ENCODE measurements at regions not wholly inside any gene's neighbourhood (a gene's known extent, or its start where the extent isn't known, plus 50 kb on each side); places are given as distances from the start of the nearest gene placed in this dataset.

DNA sequence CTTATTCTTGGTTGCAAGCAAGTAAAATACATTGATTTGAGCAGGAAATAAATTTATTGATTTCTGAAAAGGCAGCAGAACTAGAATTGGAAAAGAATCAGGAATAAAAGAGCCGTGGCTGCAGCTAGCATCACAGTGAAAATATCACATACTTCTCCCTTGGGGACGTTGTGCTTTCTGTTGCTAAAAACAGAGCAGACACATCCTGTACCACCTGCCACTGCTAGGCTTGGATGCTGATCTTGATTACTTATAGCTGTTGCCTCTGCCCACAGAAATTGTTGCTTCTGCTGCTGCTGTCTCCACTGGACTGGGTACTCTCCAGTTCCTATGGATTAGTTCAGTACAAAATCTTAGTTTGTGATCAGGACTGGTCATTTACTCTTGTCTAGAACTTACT lies 283.8 kb downstream of the C3orf38 start (continued):
- TF ChIP-seq, protein P1, sequence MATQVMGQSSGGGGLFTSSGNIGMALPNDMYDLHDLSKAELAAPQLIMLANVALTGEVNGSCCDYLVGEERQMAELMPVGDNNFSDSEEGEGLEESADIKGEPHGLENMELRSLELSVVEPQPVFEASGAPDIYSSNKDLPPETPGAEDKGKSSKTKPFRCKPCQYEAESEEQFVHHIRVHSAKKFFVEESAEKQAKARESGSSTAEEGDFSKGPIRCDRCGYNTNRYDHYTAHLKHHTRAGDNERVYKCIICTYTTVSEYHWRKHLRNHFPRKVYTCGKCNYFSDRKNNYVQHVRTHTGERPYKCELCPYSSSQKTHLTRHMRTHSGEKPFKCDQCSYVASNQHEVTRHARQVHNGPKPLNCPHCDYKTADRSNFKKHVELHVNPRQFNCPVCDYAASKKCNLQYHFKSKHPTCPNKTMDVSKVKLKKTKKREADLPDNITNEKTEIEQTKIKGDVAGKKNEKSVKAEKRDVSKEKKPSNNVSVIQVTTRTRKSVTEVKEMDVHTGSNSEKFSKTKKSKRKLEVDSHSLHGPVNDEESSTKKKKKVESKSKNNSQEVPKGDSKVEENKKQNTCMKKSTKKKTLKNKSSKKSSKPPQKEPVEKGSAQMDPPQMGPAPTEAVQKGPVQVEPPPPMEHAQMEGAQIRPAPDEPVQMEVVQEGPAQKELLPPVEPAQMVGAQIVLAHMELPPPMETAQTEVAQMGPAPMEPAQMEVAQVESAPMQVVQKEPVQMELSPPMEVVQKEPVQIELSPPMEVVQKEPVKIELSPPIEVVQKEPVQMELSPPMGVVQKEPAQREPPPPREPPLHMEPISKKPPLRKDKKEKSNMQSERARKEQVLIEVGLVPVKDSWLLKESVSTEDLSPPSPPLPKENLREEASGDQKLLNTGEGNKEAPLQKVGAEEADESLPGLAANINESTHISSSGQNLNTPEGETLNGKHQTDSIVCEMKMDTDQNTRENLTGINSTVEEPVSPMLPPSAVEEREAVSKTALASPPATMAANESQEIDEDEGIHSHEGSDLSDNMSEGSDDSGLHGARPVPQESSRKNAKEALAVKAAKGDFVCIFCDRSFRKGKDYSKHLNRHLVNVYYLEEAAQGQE (IDR thresholded peaks at IDR 0.05; ENCODE audit: unreplicated experiment), result no peak
- TF ChIP-seq STAT1 (IDR thresholded peaks at IDR 0.05; ENCODE audit: unreplicated experiment), result no peak
- TF ChIP-seq, protein P2, sequence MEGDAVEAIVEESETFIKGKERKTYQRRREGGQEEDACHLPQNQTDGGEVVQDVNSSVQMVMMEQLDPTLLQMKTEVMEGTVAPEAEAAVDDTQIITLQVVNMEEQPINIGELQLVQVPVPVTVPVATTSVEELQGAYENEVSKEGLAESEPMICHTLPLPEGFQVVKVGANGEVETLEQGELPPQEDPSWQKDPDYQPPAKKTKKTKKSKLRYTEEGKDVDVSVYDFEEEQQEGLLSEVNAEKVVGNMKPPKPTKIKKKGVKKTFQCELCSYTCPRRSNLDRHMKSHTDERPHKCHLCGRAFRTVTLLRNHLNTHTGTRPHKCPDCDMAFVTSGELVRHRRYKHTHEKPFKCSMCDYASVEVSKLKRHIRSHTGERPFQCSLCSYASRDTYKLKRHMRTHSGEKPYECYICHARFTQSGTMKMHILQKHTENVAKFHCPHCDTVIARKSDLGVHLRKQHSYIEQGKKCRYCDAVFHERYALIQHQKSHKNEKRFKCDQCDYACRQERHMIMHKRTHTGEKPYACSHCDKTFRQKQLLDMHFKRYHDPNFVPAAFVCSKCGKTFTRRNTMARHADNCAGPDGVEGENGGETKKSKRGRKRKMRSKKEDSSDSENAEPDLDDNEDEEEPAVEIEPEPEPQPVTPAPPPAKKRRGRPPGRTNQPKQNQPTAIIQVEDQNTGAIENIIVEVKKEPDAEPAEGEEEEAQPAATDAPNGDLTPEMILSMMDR (conservative IDR thresholded peaks at IDR 0.05; ENCODE audit: low read depth in 2 of 2), result no peak
- no peak for TF ChIP-seq ZNF331 (CRISPR knock-in tag; IDR thresholded peaks at IDR 0.05; ENCODE audit: low read depth)
- no peak for TF ChIP-seq JUNB (IDR thresholded peaks at IDR 0.05; ENCODE audit: unreplicated experiment)
- no peak for TF ChIP-seq ZNF114 (CRISPR knock-in tag; IDR thresholded peaks at IDR 0.05)

DNA sequence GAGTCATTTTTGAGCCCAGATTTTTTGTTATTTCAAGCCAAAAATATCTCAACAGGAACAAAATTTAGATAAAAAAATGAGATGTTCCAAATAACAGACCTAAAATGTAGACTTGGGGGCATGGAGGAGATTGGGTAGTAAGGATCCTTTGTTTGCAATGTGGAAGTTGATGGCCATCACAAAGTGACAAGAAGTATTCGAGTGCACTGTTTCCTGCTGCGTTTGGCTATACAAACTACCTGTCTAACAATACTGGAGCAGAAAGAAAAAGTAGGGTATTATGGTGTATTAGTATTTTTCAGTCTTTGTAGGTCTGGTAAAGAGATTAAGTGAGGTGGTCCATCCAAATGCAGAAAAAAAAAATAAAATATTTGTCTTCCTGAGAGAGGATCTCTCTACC lies 284.2 kb downstream of the C3orf38 start:
- H3K36me3 Mint-ChIP-seq (ENCODE audit: low read depth), result peaks cover under 1% of the 10 kb centered on the region; the same call in 1 of the 3 replicates
- Histone ChIP-seq H3K4me2 (no peak overlapping the region), H3K27me3 (ENCODE audit: insufficient read depth) (no peaks in the 10 kb centered on the region), H3K27ac (ENCODE audit: low read depth) (no peak overlapping the region), H3F3A (replicated peaks; ENCODE audit: low read depth) (no peaks in the 10 kb centered on the region), H3K79me2 (replicated peaks; ENCODE audit: insufficient read depth) (no peaks in the 10 kb centered on the region), H2AFZ (peak overlapping the region; percentile 29; the same call in 1 of the 2 replicates), H3K4me1 (ENCODE audit: insufficient read depth) (no peaks in the 10 kb centered on the region), H3K36me3 (ENCODE audit: insufficient read depth) (no peaks in the 10 kb centered on the region), H3K4me3 (no peak overlapping the region), H3K9me2 (ENCODE audit: insufficient read depth) (0 out of 2 replicates have a peak, but pooled peaks cover 5% of the 10 kb centered on the region), H4K20me1 (replicated peaks; ENCODE audit: insufficient read depth) (no peaks in the 10 kb centered on the region)
- H3K9me3 Mint-ChIP-seq, result peaks cover 3% of the 10 kb centered on the region; the same call in 1 of the 3 replicates
- H3K27ac Mint-ChIP-seq, result no peak overlapping the region
- TF ChIP-seq EZH2phosphoT487 (IDR thresholded peaks at IDR 0.05; ENCODE audit: unreplicated experiment), result no peak
- TF ChIP-seq, protein P3, sequence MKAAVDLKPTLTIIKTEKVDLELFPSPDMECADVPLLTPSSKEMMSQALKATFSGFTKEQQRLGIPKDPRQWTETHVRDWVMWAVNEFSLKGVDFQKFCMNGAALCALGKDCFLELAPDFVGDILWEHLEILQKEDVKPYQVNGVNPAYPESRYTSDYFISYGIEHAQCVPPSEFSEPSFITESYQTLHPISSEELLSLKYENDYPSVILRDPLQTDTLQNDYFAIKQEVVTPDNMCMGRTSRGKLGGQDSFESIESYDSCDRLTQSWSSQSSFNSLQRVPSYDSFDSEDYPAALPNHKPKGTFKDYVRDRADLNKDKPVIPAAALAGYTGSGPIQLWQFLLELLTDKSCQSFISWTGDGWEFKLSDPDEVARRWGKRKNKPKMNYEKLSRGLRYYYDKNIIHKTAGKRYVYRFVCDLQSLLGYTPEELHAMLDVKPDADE (IDR thresholded peaks at IDR 0.05), result no peak
- DNase-seq (ENCODE audit: low spot score) (no peak), ATAC-seq (no peak)
- H3K27me3 Mint-ChIP-seq (ENCODE audit: insufficient read depth, low read depth, poor library complexity), result no peaks in the 10 kb centered on the region
- no peak overlapping the region for H3K4me3 Mint-ChIP-seq
- peaks cover 2% of the 10 kb centered on the region; the same call in 1 of the 3 replicates for H3K4me1 Mint-ChIP-seq

Measured in GM23338 (cell line).